ENCODE measurements at regions not wholly inside any gene's neighbourhood (a gene's known extent, or its start where the extent isn't known, plus 50 kb on each side); places are given as distances from the start of the nearest gene placed in this dataset.

- Mint-ChIP-seq H3K4me3 (no peak overlapping the region), H3K4me1 (no peaks in the 10 kb centered on the region), H3K27me3 (peaks cover 5% of the 10 kb centered on the region), H3K36me3 (no peaks in the 10 kb centered on the region), H3K27ac (no peak overlapping the region), H3K9me3 (peaks cover 6% of the 10 kb centered on the region)
- ATAC-seq (ENCODE audit: low read depth) (no peak), DNase-seq (ENCODE audit: low spot score in 2 of 2) (no peak)
Observed at GRCh38 chr1:48164571-48164970, 57.9 kb upstream of the SLC5A9 start.

GRCh38 chr1:48160486-48161132 lies 61.9 kb upstream of the SLC5A9 start:
- peaks cover 1% of the 10 kb centered on the region for H3K9me3 Mint-ChIP-seq
- no peaks in the 10 kb centered on the region for H3K36me3 Mint-ChIP-seq
- no peaks in the 10 kb centered on the region for H3K4me1 Mint-ChIP-seq
- peaks cover 5% of the 10 kb centered on the region for H3K27me3 Mint-ChIP-seq
- no peak for DNase-seq (ENCODE audit: low spot score in 2 of 2)
- no peak overlapping the region for H3K4me3 Mint-ChIP-seq
- no peak for ATAC-seq (ENCODE audit: low read depth)
- no peak overlapping the region for H3K27ac Mint-ChIP-seq

GRCh38 chr1:48139275-48139674 lies 83.2 kb upstream of the SLC5A9 start:
- Mint-ChIP-seq H3K4me1 (no peaks in the 10 kb centered on the region), H3K4me3 (no peak overlapping the region), H3K27ac (no peak overlapping the region), H3K27me3 (peaks cover 15% of the 10 kb centered on the region), H3K36me3 (peaks cover 1% of the 10 kb centered on the region), H3K9me3 (no peaks in the 10 kb centered on the region)
- DNase-seq (ENCODE audit: low spot score in 2 of 2) (no peak), ATAC-seq (ENCODE audit: low read depth) (no peak)

GRCh38 chr1:48127735-48128685 lies 94.5 kb upstream of the SLC5A9 start:
- peaks cover 12% of the 10 kb centered on the region for H3K27me3 Mint-ChIP-seq
- H3K36me3 Mint-ChIP-seq = no peaks in the 10 kb centered on the region
- no peak overlapping the region for H3K27ac Mint-ChIP-seq
- no peaks in the 10 kb centered on the region for H3K4me1 Mint-ChIP-seq
- no peak for ATAC-seq (ENCODE audit: low read depth)
- H3K9me3 Mint-ChIP-seq = peaks cover 6% of the 10 kb centered on the region
- DNase-seq (ENCODE audit: low spot score in 2 of 2) = no peak
- no peak overlapping the region for H3K4me3 Mint-ChIP-seq

- no peak for DNase-seq (ENCODE audit: low spot score in 2 of 2)
- H3K9me3 Mint-ChIP-seq = peaks cover 5% of the 10 kb centered on the region
- no peak for ATAC-seq (ENCODE audit: low read depth)
- peaks cover 22% of the 10 kb centered on the region for H3K27me3 Mint-ChIP-seq
- H3K36me3 Mint-ChIP-seq = no peaks in the 10 kb centered on the region
- H3K4me3 Mint-ChIP-seq = no peak overlapping the region
- no peaks in the 10 kb centered on the region for H3K4me1 Mint-ChIP-seq
- H3K27ac Mint-ChIP-seq = no peak overlapping the region
Observed at GRCh38 chr1:48123647-48124046, 98.9 kb upstream of the SLC5A9 start.

- Mint-ChIP-seq H3K4me3 (no peak overlapping the region), H3K9me3 (peaks cover 9% of the 10 kb centered on the region), H3K27ac (no peak overlapping the region), H3K27me3 (peaks cover 22% of the 10 kb centered on the region), H3K4me1 (no peaks in the 10 kb centered on the region), H3K36me3 (no peaks in the 10 kb centered on the region)
- DNase-seq (ENCODE audit: low spot score in 2 of 2) (no peak), ATAC-seq (ENCODE audit: low read depth) (no peak)
Observed at GRCh38 chr1:48121955-48122354, 100.6 kb upstream of the SLC5A9 start.

GRCh38 chr1:48120621-48121020 lies 101.9 kb upstream of the SLC5A9 start:
- Mint-ChIP-seq H3K9me3 (peaks cover 4% of the 10 kb centered on the region), H3K4me1 (no peaks in the 10 kb centered on the region), H3K36me3 (no peaks in the 10 kb centered on the region), H3K27me3 (peaks cover 20% of the 10 kb centered on the region), H3K4me3 (no peak overlapping the region), H3K27ac (no peak overlapping the region)
- no peak for ATAC-seq (ENCODE audit: low read depth)
- no peak for DNase-seq (ENCODE audit: low spot score in 2 of 2)

GRCh38 chr1:48115835-48116234 lies 106.7 kb upstream of the SLC5A9 start:
- Mint-ChIP-seq H3K27me3 (peaks cover 2% of the 10 kb centered on the region), H3K4me3 (no peak overlapping the region), H3K4me1 (no peaks in the 10 kb centered on the region), H3K9me3 (peaks cover 4% of the 10 kb centered on the region), H3K27ac (no peak overlapping the region), H3K36me3 (no peaks in the 10 kb centered on the region)
- DNase-seq (ENCODE audit: low spot score in 2 of 2) (no peak), ATAC-seq (ENCODE audit: low read depth) (no peak)

GRCh38 chr1:48114596-48115382 lies 107.7 kb upstream of the SLC5A9 start:
- Mint-ChIP-seq H3K4me1 (no peaks in the 10 kb centered on the region), H3K9me3 (peaks cover 4% of the 10 kb centered on the region), H3K27me3 (peaks cover 2% of the 10 kb centered on the region), H3K36me3 (no peaks in the 10 kb centered on the region), H3K4me3 (no peak overlapping the region), H3K27ac (no peak overlapping the region)
- ATAC-seq (ENCODE audit: low read depth) = no peak
- DNase-seq (ENCODE audit: low spot score in 2 of 2) = no peak

- DNase-seq (ENCODE audit: low spot score in 2 of 2) (no peak), ATAC-seq (ENCODE audit: low read depth) (no peak)
- no peak overlapping the region for H3K27ac Mint-ChIP-seq
- no peaks in the 10 kb centered on the region for H3K4me1 Mint-ChIP-seq
- no peak overlapping the region for H3K4me3 Mint-ChIP-seq
- no peaks in the 10 kb centered on the region for H3K9me3 Mint-ChIP-seq
- no peaks in the 10 kb centered on the region for H3K36me3 Mint-ChIP-seq
- peaks cover 2% of the 10 kb centered on the region for H3K27me3 Mint-ChIP-seq
Observed at GRCh38 chr1:48109390-48110013, 112.3 kb upstream of the TRABD2B start.

- Mint-ChIP-seq H3K27me3 (no peaks in the 10 kb centered on the region), H3K4me3 (no peak overlapping the region), H3K27ac (no peak overlapping the region), H3K36me3 (no peaks in the 10 kb centered on the region), H3K4me1 (no peaks in the 10 kb centered on the region), H3K9me3 (no peaks in the 10 kb centered on the region)
- no peak for ATAC-seq (ENCODE audit: low read depth)
- DNase-seq (ENCODE audit: low spot score in 2 of 2) = no peak
Observed at GRCh38 chr1:48107516-48107915, 110.3 kb upstream of the TRABD2B start.

GRCh38 chr1:48106049-48106448 lies 108.9 kb upstream of the TRABD2B start:
- no peak overlapping the region for H3K27ac Mint-ChIP-seq
- peaks cover 4% of the 10 kb centered on the region for H3K27me3 Mint-ChIP-seq
- ATAC-seq (ENCODE audit: low read depth) = no peak

GRCh38 chr1:48105165-48105564 lies 108.0 kb upstream of the TRABD2B start:
- no peak overlapping the region for H3K27ac Mint-ChIP-seq
- no peak overlapping the region for H3K4me3 Mint-ChIP-seq
- peaks cover 2% of the 10 kb centered on the region for H3K36me3 Mint-ChIP-seq
- no peak for ATAC-seq (ENCODE audit: low read depth)
- DNase-seq (ENCODE audit: low spot score in 2 of 2) = no peak
- no peaks in the 10 kb centered on the region for H3K9me3 Mint-ChIP-seq
- H3K27me3 Mint-ChIP-seq = peaks cover 4% of the 10 kb centered on the region
- H3K4me1 Mint-ChIP-seq = no peaks in the 10 kb centered on the region

More at GRCh38 chr1:48106049-48106448, 108.9 kb upstream of the TRABD2B start:
- no peak overlapping the region for H3K4me3 Mint-ChIP-seq
- no peaks in the 10 kb centered on the region for H3K4me1 Mint-ChIP-seq
- H3K36me3 Mint-ChIP-seq = peaks cover 2% of the 10 kb centered on the region
- no peaks in the 10 kb centered on the region for H3K9me3 Mint-ChIP-seq
- DNase-seq (ENCODE audit: low spot score in 2 of 2) = no peak

- H3K4me3 Mint-ChIP-seq = no peak overlapping the region
- DNase-seq (ENCODE audit: low spot score in 2 of 2) = no peak
- H3K4me1 Mint-ChIP-seq = no peaks in the 10 kb centered on the region
- ATAC-seq (ENCODE audit: low read depth) = no peak
- H3K27ac Mint-ChIP-seq = no peak overlapping the region
- H3K36me3 Mint-ChIP-seq = peaks cover 2% of the 10 kb centered on the region
- H3K27me3 Mint-ChIP-seq = peaks cover 5% of the 10 kb centered on the region
- H3K9me3 Mint-ChIP-seq = no peaks in the 10 kb centered on the region
Observed at GRCh38 chr1:48103495-48103894, 106.3 kb upstream of the TRABD2B start.
